ENCODE measurements at regions not wholly inside any gene's neighbourhood (a gene's known extent, or its start where the extent isn't known, plus 50 kb on each side); places are given as distances from the start of the nearest gene placed in this dataset.

DNA sequence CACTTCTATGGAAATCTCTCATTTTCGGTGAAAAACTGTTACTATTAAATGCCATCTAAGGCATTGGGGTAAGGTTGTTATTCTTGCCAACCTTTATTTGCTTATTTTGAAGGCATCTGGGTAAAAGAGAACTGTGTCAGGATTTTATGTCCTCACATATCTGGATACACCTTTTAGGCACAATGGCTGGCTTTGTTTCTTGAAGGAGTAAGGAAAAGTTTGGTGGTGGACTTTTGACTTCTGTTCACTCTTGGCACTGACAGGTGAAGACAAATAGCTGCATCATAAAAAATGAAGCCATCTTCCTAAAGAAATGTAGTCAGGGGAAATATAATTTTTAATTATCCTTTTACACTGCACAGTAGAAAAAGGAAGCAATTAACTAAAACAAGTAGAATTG is 310.0 kb downstream of the CNTN3 start:
- Histone ChIP-seq H3K9me3 (replicated peaks in 1 of 2; ENCODE audit: control insufficient read depth in 1 of 2, insufficient read depth in 1 of 2, low read length in 2 of 2) (no peaks in the 10 kb centered on the region), H3K36me3 (replicated peaks in 1 of 2; ENCODE audit: control insufficient read depth in 1 of 2, insufficient read depth in 2 of 2, low read length in 2 of 2) (no peaks in the 10 kb centered on the region), H3K4me2 (replicated peaks; ENCODE audit: extremely low read depth, low read length, poor library complexity, severe bottlenecking) (no peak overlapping the region), H3K9ac (ENCODE audit: insufficient read depth, low read length, poor library complexity, severe bottlenecking) (no peak overlapping the region), H3K27me3 (ENCODE audit: control insufficient read depth in 2 of 2, insufficient read depth in 2 of 2, low read length in 2 of 2) (no peaks in the 10 kb centered on the region), H3K27ac (ENCODE audit: low read depth in 1 of 2, low read length in 2 of 2) (no peak overlapping the region), H3K4me3 (replicated peaks in 1 of 3; ENCODE audit: low read depth in 2 of 3, low read length in 3 of 3) (no peak overlapping the region), H2AFZ (ENCODE audit: insufficient read depth, low read depth, low read length, poor library complexity, severe bottlenecking) (no peak overlapping the region), H4K20me1 (ENCODE audit: insufficient read depth, low read length) (no peaks in the 10 kb centered on the region), H3K79me2 (ENCODE audit: insufficient read depth, low read length) (no peaks in the 10 kb centered on the region), H3K4me1 (ENCODE audit: control insufficient read depth in 1 of 2, insufficient read depth in 2 of 2, low read length in 2 of 2) (no peaks in the 10 kb centered on the region)
- no peaks in the 10 kb centered on the region for H3K4me1 Mint-ChIP-seq
- intact Hi-C loops (cut with micrococcal nuclease) = no loop called here
- no peaks in the 10 kb centered on the region for H3K36me3 Mint-ChIP-seq
- H3K9me3 Mint-ChIP-seq = peaks cover 0 to 6% (median 0%) of the 10 kb centered on the region in 7 donors
- H3K27ac Mint-ChIP-seq = no peak overlapping the region
- no peak overlapping the region for H3K4me3 Mint-ChIP-seq
- WGBS (ENCODE audit: insufficient coverage) = no CpG with 5 or more reads among the region's 1 CpG
- no peak for DNase-seq
- H3K27me3 Mint-ChIP-seq (ENCODE audit: low read depth in 3 of 3) = no peaks in the 10 kb centered on the region
- TF ChIP-seq, protein P1, sequence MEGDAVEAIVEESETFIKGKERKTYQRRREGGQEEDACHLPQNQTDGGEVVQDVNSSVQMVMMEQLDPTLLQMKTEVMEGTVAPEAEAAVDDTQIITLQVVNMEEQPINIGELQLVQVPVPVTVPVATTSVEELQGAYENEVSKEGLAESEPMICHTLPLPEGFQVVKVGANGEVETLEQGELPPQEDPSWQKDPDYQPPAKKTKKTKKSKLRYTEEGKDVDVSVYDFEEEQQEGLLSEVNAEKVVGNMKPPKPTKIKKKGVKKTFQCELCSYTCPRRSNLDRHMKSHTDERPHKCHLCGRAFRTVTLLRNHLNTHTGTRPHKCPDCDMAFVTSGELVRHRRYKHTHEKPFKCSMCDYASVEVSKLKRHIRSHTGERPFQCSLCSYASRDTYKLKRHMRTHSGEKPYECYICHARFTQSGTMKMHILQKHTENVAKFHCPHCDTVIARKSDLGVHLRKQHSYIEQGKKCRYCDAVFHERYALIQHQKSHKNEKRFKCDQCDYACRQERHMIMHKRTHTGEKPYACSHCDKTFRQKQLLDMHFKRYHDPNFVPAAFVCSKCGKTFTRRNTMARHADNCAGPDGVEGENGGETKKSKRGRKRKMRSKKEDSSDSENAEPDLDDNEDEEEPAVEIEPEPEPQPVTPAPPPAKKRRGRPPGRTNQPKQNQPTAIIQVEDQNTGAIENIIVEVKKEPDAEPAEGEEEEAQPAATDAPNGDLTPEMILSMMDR (IDR thresholded peaks at IDR 0.05) = no peak

DNA sequence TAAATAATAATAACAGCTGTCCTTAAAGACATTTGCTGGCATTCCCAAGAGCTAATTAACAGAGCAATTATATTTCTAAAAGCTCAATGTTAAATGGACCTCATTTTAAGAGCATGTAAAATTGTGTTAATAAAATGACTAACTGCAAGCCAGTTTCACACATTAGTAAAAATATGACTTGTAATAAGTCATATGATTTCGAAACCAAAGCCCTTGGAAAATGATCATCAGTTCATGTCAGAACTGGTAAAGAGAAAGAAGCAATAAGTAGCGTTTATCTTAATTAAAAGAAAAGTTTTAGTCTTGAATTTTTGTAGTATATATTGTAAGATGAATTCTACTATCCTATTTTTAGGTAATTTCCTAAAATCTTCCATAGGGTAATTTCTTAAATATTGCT is 310.7 kb downstream of the CNTN3 start:
- intact Hi-C loops (cut with micrococcal nuclease) = no loop called here
- Histone ChIP-seq H3K36me3 (replicated peaks in 1 of 2; ENCODE audit: control insufficient read depth in 1 of 2, insufficient read depth in 2 of 2, low read length in 2 of 2) (no peaks in the 10 kb centered on the region), H4K20me1 (ENCODE audit: insufficient read depth, low read length) (no peaks in the 10 kb centered on the region), H3K4me1 (ENCODE audit: control insufficient read depth in 1 of 2, insufficient read depth in 2 of 2, low read length in 2 of 2) (no peaks in the 10 kb centered on the region), H3K27ac (ENCODE audit: low read depth in 1 of 2, low read length in 2 of 2) (no peak overlapping the region), H3K27me3 (ENCODE audit: control insufficient read depth in 2 of 2, insufficient read depth in 2 of 2, low read length in 2 of 2) (no peaks in the 10 kb centered on the region), H2AFZ (ENCODE audit: insufficient read depth, low read depth, low read length, poor library complexity, severe bottlenecking) (no peak overlapping the region), H3K4me2 (replicated peaks; ENCODE audit: extremely low read depth, low read length, poor library complexity, severe bottlenecking) (no peak overlapping the region), H3K4me3 (replicated peaks in 1 of 3; ENCODE audit: low read depth in 2 of 3, low read length in 3 of 3) (no peak overlapping the region), H3K9ac (ENCODE audit: insufficient read depth, low read length, poor library complexity, severe bottlenecking) (no peak overlapping the region), H3K79me2 (ENCODE audit: insufficient read depth, low read length) (no peaks in the 10 kb centered on the region), H3K9me3 (replicated peaks in 1 of 2; ENCODE audit: control insufficient read depth in 1 of 2, insufficient read depth in 1 of 2, low read length in 2 of 2) (peaks cover 0 to 3% of the 10 kb centered on the region in 2 donors)
- WGBS (ENCODE audit: insufficient coverage) = no CpG with 5 or more reads among the region's 2 CpGs
- Mint-ChIP-seq H3K27ac (no peak overlapping the region), H3K36me3 (no peaks in the 10 kb centered on the region), H3K27me3 (ENCODE audit: low read depth in 3 of 3) (no peaks in the 10 kb centered on the region), H3K4me3 (no peak overlapping the region), H3K9me3 (peaks cover 0 to 7% (median 3%) of the 10 kb centered on the region in 7 donors), H3K4me1 (no peaks in the 10 kb centered on the region)
- TF ChIP-seq, protein P1 (IDR thresholded peaks at IDR 0.05) = no peak
- no peak for DNase-seq

All from CD14-positive monocyte (primary cell).